ENCODE measurements at regions not wholly inside any gene's neighbourhood (a gene's known extent, or its start where the extent isn't known, plus 50 kb on each side); places are given as distances from the start of the nearest gene placed in this dataset.

- no peak overlapping the region for H3K4me3 ChIP-seq (replicated peaks; ENCODE audit: low read depth, low read length)
- no peak for DNase-seq (ENCODE audit: extremely low read depth, low read depth)
- TF ChIP-seq, protein P1, sequence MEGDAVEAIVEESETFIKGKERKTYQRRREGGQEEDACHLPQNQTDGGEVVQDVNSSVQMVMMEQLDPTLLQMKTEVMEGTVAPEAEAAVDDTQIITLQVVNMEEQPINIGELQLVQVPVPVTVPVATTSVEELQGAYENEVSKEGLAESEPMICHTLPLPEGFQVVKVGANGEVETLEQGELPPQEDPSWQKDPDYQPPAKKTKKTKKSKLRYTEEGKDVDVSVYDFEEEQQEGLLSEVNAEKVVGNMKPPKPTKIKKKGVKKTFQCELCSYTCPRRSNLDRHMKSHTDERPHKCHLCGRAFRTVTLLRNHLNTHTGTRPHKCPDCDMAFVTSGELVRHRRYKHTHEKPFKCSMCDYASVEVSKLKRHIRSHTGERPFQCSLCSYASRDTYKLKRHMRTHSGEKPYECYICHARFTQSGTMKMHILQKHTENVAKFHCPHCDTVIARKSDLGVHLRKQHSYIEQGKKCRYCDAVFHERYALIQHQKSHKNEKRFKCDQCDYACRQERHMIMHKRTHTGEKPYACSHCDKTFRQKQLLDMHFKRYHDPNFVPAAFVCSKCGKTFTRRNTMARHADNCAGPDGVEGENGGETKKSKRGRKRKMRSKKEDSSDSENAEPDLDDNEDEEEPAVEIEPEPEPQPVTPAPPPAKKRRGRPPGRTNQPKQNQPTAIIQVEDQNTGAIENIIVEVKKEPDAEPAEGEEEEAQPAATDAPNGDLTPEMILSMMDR (IDR thresholded peaks at IDR 0.05; ENCODE audit: low read depth, low read length, missing control alignments): no peak
Observed at GRCh38 chr10:78254013-78254412, 220.3 kb downstream of the RPS24 start.

GRCh38 chr10:78255214-78255613 lies 221.6 kb downstream of the RPS24 start:
- DNase-seq (ENCODE audit: extremely low read depth, low read depth): no peak
- no peak overlapping the region for H3K4me3 ChIP-seq (replicated peaks; ENCODE audit: low read depth, low read length)
- TF ChIP-seq, protein P1 (IDR thresholded peaks at IDR 0.05; ENCODE audit: low read depth, low read length, missing control alignments): no peak

- DNase-seq (ENCODE audit: extremely low read depth, low read depth): peak; percentile 84
- TF ChIP-seq, protein P1 (IDR thresholded peaks at IDR 0.05; ENCODE audit: low read depth, low read length, missing control alignments): no peak
- H3K4me3 ChIP-seq (replicated peaks; ENCODE audit: low read depth, low read length): no peak overlapping the region
Observed at GRCh38 chr10:78255796-78256638, 222.4 kb downstream of the RPS24 start.

DNA sequence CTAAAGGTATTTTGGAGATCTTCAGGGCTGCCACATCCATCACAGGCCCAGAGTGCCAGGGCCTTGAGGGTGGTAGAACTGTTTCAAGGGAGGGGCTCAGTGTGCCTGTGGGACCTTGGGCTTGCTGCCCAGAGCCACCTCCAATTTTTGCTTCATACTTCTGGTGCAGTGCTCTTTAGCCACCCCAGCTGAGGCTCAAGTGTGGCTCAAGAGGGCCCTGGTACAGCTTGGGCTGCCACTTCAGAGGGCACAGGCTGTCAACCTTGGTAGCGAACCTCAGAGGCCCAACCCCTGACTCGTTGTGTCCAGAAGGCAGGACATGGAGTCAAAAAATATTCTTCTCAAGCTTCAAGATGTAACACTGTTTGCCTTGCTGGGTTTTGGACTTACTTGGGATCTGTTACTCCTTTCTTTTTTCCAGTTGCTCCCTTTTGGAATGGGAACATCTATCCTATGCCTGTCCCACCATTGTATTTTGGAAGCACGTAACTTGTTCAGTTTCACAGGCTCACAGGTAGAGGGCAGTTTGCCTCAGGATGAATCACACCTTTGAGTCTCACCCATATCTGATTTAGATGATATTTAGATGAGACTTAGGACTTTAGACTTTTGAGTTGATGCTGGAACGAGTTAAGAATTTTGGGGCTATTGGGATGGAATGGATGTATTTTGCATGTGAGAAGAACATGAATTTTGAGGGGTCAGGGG lies 224.8 kb downstream of the RPS24 start:
- DNase-seq (ENCODE audit: extremely low read depth, low read depth): no peak
- H3K4me3 ChIP-seq (replicated peaks; ENCODE audit: low read depth, low read length): no peak overlapping the region
- TF ChIP-seq, protein P1 (IDR thresholded peaks at IDR 0.05; ENCODE audit: low read depth, low read length, missing control alignments): no peak

GRCh38 chr10:78259391-78259790 lies 225.7 kb downstream of the RPS24 start:
- TF ChIP-seq, protein P1 (IDR thresholded peaks at IDR 0.05; ENCODE audit: low read depth, low read length, missing control alignments): no peak
- no peak for DNase-seq (ENCODE audit: extremely low read depth, low read depth)
- H3K4me3 ChIP-seq (replicated peaks; ENCODE audit: low read depth, low read length): no peak overlapping the region

- TF ChIP-seq, protein P1 (IDR thresholded peaks at IDR 0.05; ENCODE audit: low read depth, low read length, missing control alignments): no peak
Observed at GRCh38 chr10:78260141-78260540, 226.5 kb downstream of the RPS24 start.

More at GRCh38 chr10:78260141-78260540, 226.5 kb downstream of the RPS24 start:
- no peak overlapping the region for H3K4me3 ChIP-seq (replicated peaks; ENCODE audit: low read depth, low read length)
- no peak for DNase-seq (ENCODE audit: extremely low read depth, low read depth)
